Right lobe of liver (tissue), 6 donors: ENCODE measurements at regions not wholly inside any gene's neighbourhood (a gene's known extent, or its start where the extent isn't known, plus 50 kb on each side); places are given as distances from the start of the nearest gene placed in this dataset.

Source experiments
- ATAC-seq, 4 donors: fragments of 200-7000 bp; cut with Tn5 transposase; one replicate each; pipeline ENCODE4 v1.9.1; 2020; ENCODE audit warnings: mild to moderate bottlenecking in 4 of 4, moderate library complexity in 4 of 4
- DNase-seq, 3 donors: peaks; one replicate each; pipeline ENCODE4 v3.0.0-alpha.2; 2020
- H3K27ac ChIP-seq, 3 donors: fragments of 200-600 bp; one replicate each; pipeline ENCODE4 v1.8.0; 2022
- H3K27me3 ChIP-seq, 2 donors: fragments of 200-600 bp; one replicate each; pipeline ENCODE4 v1.8.0; 2022
- H3K36me3 ChIP-seq, 4 donors: fragments of 200-600 bp; sonication (generic) in 1 of 4; one replicate each; pipeline versions ENCODE4 v1.5.1 to v1.8.0; 2017 to 2022; ENCODE audit warnings: control low read depth in 1 of 4
- H3K4me1 ChIP-seq, 4 donors: fragments of 200-600 bp; sonication (generic) in 1 of 4; one replicate each; pipeline versions ENCODE4 v1.5.1 to v1.8.0; 2017 to 2022; ENCODE audit warnings: control low read depth in 1 of 4
- H3K4me3 ChIP-seq, 3 donors: fragments of 200-600 bp; one replicate each; pipeline ENCODE4 v1.8.0; 2022
- H3K9me3 ChIP-seq, 4 donors: fragments of 200-600 bp; sonication (generic) in 1 of 4; one replicate each; pipeline versions ENCODE4 v1.5.1 to v1.8.0; 2017 to 2022; ENCODE audit warnings: control low read depth in 1 of 4
- CTCF ChIP-seq, 4 donors: fragments of 200-600 bp in 3 of 4; fragments of 450-650 bp in 1 of 4; IDR thresholded peaks; one replicate each; pipeline versions ENCODE4 v1.5.1 to v1.8.0; 2016 to 2022; ENCODE audit warnings: antibody characterized with exemption in 4 of 4, mild to moderate bottlenecking in 2 of 4
- POLR2A ChIP-seq: fragments of 450-650 bp; IDR thresholded peaks from one replicate; pipeline ENCODE4 v1.6.1; 2017; ENCODE audit warnings: antibody characterized with exemption, mild to moderate bottlenecking
- whole genome bisulfite sequencing: methylation state at CpG from one replicate; pipeline ENCODE4 v1.1.6; 2018; ENCODE audit warnings: low coverage, low lambda C conversion rate; ENCODE audit not compliant: insufficient coverage; ENCODE audit errors: missing lambda C conversion rate; 5-methylcytosine and 5-hydroxymethylcytosine counted together
- intact Hi-C, 2 donors: fragments of 100-400 bp; cut with DNase I; formaldehyde crosslinking; loops; one replicate each; pipeline versions ENCODE4 v1.11.2 to v1.14.1; 2022
- donor health status: DM: no; HTN: yes; CAD: no.
- donor health status: DM: no; HTN: no; CAD: no.
- donor health status: DM: no; HTN: no; CAD: no.
- donor health status: DM: no; HTN: yes; CAD: no.
- donor health status: DM: no; HTN: yes; CAD: no.

GRCh38 chr11:11149671-11150459 lies 203.2 kb downstream of the CSNK2A3 start:
- WGBS: 74% methylated on average over 4 of the region's 8 CpGs
- DNase-seq: no peak
- no peaks in the 10 kb centered on the region for H3K36me3 ChIP-seq

GRCh38 chr11:11148596-11148995 lies 204.5 kb downstream of the CSNK2A3 start:
- TF ChIP-seq POLR2A: no peak
- TF ChIP-seq CTCF (IDR thresholded peaks at IDR 0.05): no peak
- Histone ChIP-seq H3K4me1 (peaks cover 0 to 8% (median 0%) of the 10 kb centered on the region in 4 donors), H3K36me3 (no peaks in the 10 kb centered on the region), H3K9me3 (no peaks in the 10 kb centered on the region), H3K4me3 (no peak overlapping the region), H3K27ac (no peak overlapping the region), H3K27me3 (no peaks in the 10 kb centered on the region)
- intact Hi-C loops: no loop called here
- ATAC-seq: no peak
- 68% methylated on average over 3 of the region's 4 CpGs for WGBS
- DNase-seq: no peak

More at GRCh38 chr11:11149671-11150459, 203.2 kb downstream of the CSNK2A3 start:
- Histone ChIP-seq H3K27me3 (no peaks in the 10 kb centered on the region), H3K9me3 (no peaks in the 10 kb centered on the region), H3K4me1 (peaks cover 0 to 5% (median 0%) of the 10 kb centered on the region in 4 donors), H3K4me3 (no peak overlapping the region), H3K27ac (no peak overlapping the region)
- ATAC-seq: no peak
- no peak for TF ChIP-seq POLR2A
- TF ChIP-seq CTCF (IDR thresholded peaks at IDR 0.05): no peak
- intact Hi-C loops: loop anchor here in 1 of 2 donors (10.0 kb wide), 1 partner anchor 115 kb away; no protein-coding TSS in a partner anchor

GRCh38 chr11:11148104-11148509 lies 204.9 kb downstream of the CSNK2A3 start:
- Histone ChIP-seq H3K4me3 (no peak overlapping the region), H3K9me3 (no peaks in the 10 kb centered on the region), H3K36me3 (no peaks in the 10 kb centered on the region), H3K27me3 (no peaks in the 10 kb centered on the region), H3K4me1 (peaks cover 0 to 10% (median 0%) of the 10 kb centered on the region in 4 donors), H3K27ac (peak overlapping the region in 1 of 3 donors; percentile 44)
- TF ChIP-seq POLR2A: no peak
- TF ChIP-seq CTCF (IDR thresholded peaks at IDR 0.05): peak in 2 of 4 donors; percentile 13 to 14
- DNase-seq: peak; percentile 63 to 78 (median 78)
- WGBS: 47% methylated on average over 3 of the region's 5 CpGs
- intact Hi-C loops: no loop called here
- peak; percentile 82 to 93 (median 90) for ATAC-seq

- intact Hi-C loops: no loop called here
- H3K9me3 ChIP-seq: no peaks in the 10 kb centered on the region
- peaks cover 0 to 15% (median 0%) of the 10 kb centered on the region in 4 donors for H3K4me1 ChIP-seq
- no peaks in the 10 kb centered on the region for H3K36me3 ChIP-seq
- H3K4me3 ChIP-seq: no peak overlapping the region
- TF ChIP-seq POLR2A (no peak), CTCF (IDR thresholded peaks at IDR 0.05) (no peak)
- no peak overlapping the region for H3K27ac ChIP-seq
- H3K27me3 ChIP-seq: no peaks in the 10 kb centered on the region
- WGBS: 67% methylated on average over 3 of the region's 5 CpGs
- ATAC-seq (no peak), DNase-seq (no peak)
Measured at GRCh38 chr11:11146830-11147229, 206.2 kb downstream of the CSNK2A3 start.
